Stimulated activated naive CD8-positive, alpha-beta T cell treated with anti-CD3 and anti-CD28 coated beads, Interleukin-15, amount 100 ng/mL, for 72 hours (primary cell): ENCODE measurements at regions not wholly inside any gene's neighbourhood (a gene's known extent, or its start where the extent isn't known, plus 50 kb on each side); places are given as distances from the start of the nearest gene placed in this dataset.

Experiments
- ATAC-seq: fragments of 150-1000 bp; cut with Tn5 transposase; 2 replicates; pipeline ENCODE4 v1.10.0; 2021; ENCODE audit warnings: mild to moderate bottlenecking, moderate library complexity
- DNase-seq, 2 donors: peaks; one replicate each; pipeline ENCODE4 v3.0.0; 2021 to 2022
- H3K27ac Mint-ChIP-seq, 2 donors: one replicate each; pipeline ENCODE4 v1.8.0; 2022; ENCODE audit warnings: mild to moderate bottlenecking in 2 of 2, mixed read lengths in 2 of 2, moderate library complexity in 2 of 2
- H3K27me3 Mint-ChIP-seq: one replicate; pipeline ENCODE4 v1.8.0; 2022; ENCODE audit warnings: mixed read lengths
- H3K4me1 Mint-ChIP-seq: one replicate; pipeline ENCODE4 v1.8.0; 2022; ENCODE audit warnings: mild to moderate bottlenecking, mixed read lengths
- H3K4me3 Mint-ChIP-seq, 2 donors: one replicate each; pipeline ENCODE4 v1.8.0; 2022; ENCODE audit warnings: mild to moderate bottlenecking in 2 of 2, mixed read lengths in 2 of 2, moderate library complexity in 1 of 2
- H3K9me3 Mint-ChIP-seq, 2 donors: one replicate each; pipeline ENCODE4 v1.8.0; 2022; ENCODE audit warnings: mixed read lengths in 2 of 2

- Mint-ChIP-seq H3K4me3 (no peak overlapping the region), H3K27ac (no peak overlapping the region), H3K9me3 (no peaks in the 10 kb centered on the region), H3K27me3 (no peaks in the 10 kb centered on the region), H3K4me1 (peaks cover 67% of the 10 kb centered on the region)
- DNase-seq (no peak), ATAC-seq (no peak)
These were observed 217.2 kb downstream of the BCAS1 start for GRCh38 chr20:53853111-53853713.

- Mint-ChIP-seq H3K4me1 (peaks cover 67% of the 10 kb centered on the region), H3K27me3 (no peaks in the 10 kb centered on the region), H3K4me3 (no peak overlapping the region), H3K9me3 (no peaks in the 10 kb centered on the region), H3K27ac (no peak overlapping the region)
- ATAC-seq (no peak), DNase-seq (no peak)
These were observed 217.7 kb downstream of the BCAS1 start for GRCh38 chr20:53852691-53853090.

GRCh38 chr20:53852014-53852413 is 218.4 kb downstream of the BCAS1 start:
- H3K27ac Mint-ChIP-seq, result no peak overlapping the region
- H3K4me1 Mint-ChIP-seq, result peaks cover 67% of the 10 kb centered on the region
- DNase-seq (no peak), ATAC-seq (no peak)
- H3K27me3 Mint-ChIP-seq, result no peaks in the 10 kb centered on the region
- no peaks in the 10 kb centered on the region for H3K9me3 Mint-ChIP-seq
- no peak overlapping the region for H3K4me3 Mint-ChIP-seq

- Mint-ChIP-seq H3K27me3 (no peaks in the 10 kb centered on the region), H3K4me3 (no peak overlapping the region), H3K4me1 (peaks cover 67% of the 10 kb centered on the region), H3K9me3 (no peaks in the 10 kb centered on the region), H3K27ac (no peak overlapping the region)
- no peak for ATAC-seq
- DNase-seq, result no peak
These were observed 220.1 kb downstream of the BCAS1 start for GRCh38 chr20:53850319-53850718.

- H3K27me3 Mint-ChIP-seq, result no peaks in the 10 kb centered on the region
- H3K4me1 Mint-ChIP-seq, result peaks cover 67% of the 10 kb centered on the region
- H3K4me3 Mint-ChIP-seq, result no peak overlapping the region
- H3K27ac Mint-ChIP-seq, result peak overlapping the region in 1 of 2 donors; percentile 47
- DNase-seq (no peak), ATAC-seq (no peak)
- no peaks in the 10 kb centered on the region for H3K9me3 Mint-ChIP-seq
These were observed 220.8 kb downstream of the BCAS1 start for GRCh38 chr20:53849471-53850059.

GRCh38 chr20:53848304-53848703 is 222.1 kb downstream of the BCAS1 start:
- no peak for ATAC-seq
- no peak overlapping the region for H3K27ac Mint-ChIP-seq
- H3K9me3 Mint-ChIP-seq, result no peaks in the 10 kb centered on the region
- peaks cover 80% of the 10 kb centered on the region for H3K4me1 Mint-ChIP-seq
- no peak for DNase-seq
- no peaks in the 10 kb centered on the region for H3K27me3 Mint-ChIP-seq
- no peak overlapping the region for H3K4me3 Mint-ChIP-seq

GRCh38 chr20:53847837-53848170 is 222.6 kb downstream of the BCAS1 start:
- peak overlapping the region; percentile 27 to 62 for H3K4me3 Mint-ChIP-seq
- no peaks in the 10 kb centered on the region for H3K9me3 Mint-ChIP-seq
- ATAC-seq (no peak), DNase-seq (no peak)
- H3K4me1 Mint-ChIP-seq, result peaks cover 81% of the 10 kb centered on the region
- H3K27me3 Mint-ChIP-seq, result no peaks in the 10 kb centered on the region
- H3K27ac Mint-ChIP-seq, result peak overlapping the region in 1 of 2 donors; percentile 31

GRCh38 chr20:53847139-53847836 is 223.1 kb downstream of the BCAS1 start:
- DNase-seq (no peak), ATAC-seq (no peak)
- H3K27me3 Mint-ChIP-seq, result no peaks in the 10 kb centered on the region
- no peaks in the 10 kb centered on the region for H3K9me3 Mint-ChIP-seq
- H3K27ac Mint-ChIP-seq, result peak overlapping the region; percentile 29 to 87
- H3K4me1 Mint-ChIP-seq, result peaks cover 83% of the 10 kb centered on the region
- peak overlapping the region; percentile 60 to 62 for H3K4me3 Mint-ChIP-seq

- no peak for ATAC-seq
- Mint-ChIP-seq H3K27ac (peak overlapping the region in 1 of 2 donors; percentile 87), H3K4me3 (peak overlapping the region; percentile 60 to 62), H3K27me3 (no peaks in the 10 kb centered on the region), H3K4me1 (peaks cover 83% of the 10 kb centered on the region), H3K9me3 (no peaks in the 10 kb centered on the region)
- DNase-seq, result no peak
These were observed 223.8 kb downstream of the BCAS1 start for GRCh38 chr20:53846640-53847039.

- H3K27ac Mint-ChIP-seq, result peak overlapping the region; percentile 54 to 89
- ATAC-seq (no peak), DNase-seq (no peak)
- H3K4me3 Mint-ChIP-seq, result peak overlapping the region; percentile 38 to 59
- H3K4me1 Mint-ChIP-seq, result peaks cover 85% of the 10 kb centered on the region
- H3K27me3 Mint-ChIP-seq, result no peaks in the 10 kb centered on the region
- no peaks in the 10 kb centered on the region for H3K9me3 Mint-ChIP-seq
These were observed 224.4 kb downstream of the BCAS1 start for GRCh38 chr20:53845980-53846379.

- peak overlapping the region in 1 of 2 donors; percentile 10 for H3K4me3 Mint-ChIP-seq
- ATAC-seq (no peak), DNase-seq (no peak)
- no peak overlapping the region for H3K27ac Mint-ChIP-seq
- peaks cover 91% of the 10 kb centered on the region for H3K4me1 Mint-ChIP-seq
- no peaks in the 10 kb centered on the region for H3K9me3 Mint-ChIP-seq
- no peaks in the 10 kb centered on the region for H3K27me3 Mint-ChIP-seq
These were observed 226.1 kb downstream of the BCAS1 start for GRCh38 chr20:53844259-53844658.

- no peak overlapping the region for H3K27ac Mint-ChIP-seq
- H3K4me1 Mint-ChIP-seq, result peaks cover 93% of the 10 kb centered on the region
- ATAC-seq (no peak), DNase-seq (no peak)
- no peaks in the 10 kb centered on the region for H3K9me3 Mint-ChIP-seq
- no peaks in the 10 kb centered on the region for H3K27me3 Mint-ChIP-seq
- H3K4me3 Mint-ChIP-seq, result no peak overlapping the region
These were observed 226.7 kb downstream of the BCAS1 start for GRCh38 chr20:53843645-53844044.

- Mint-ChIP-seq H3K4me1 (peaks cover 94% of the 10 kb centered on the region), H3K9me3 (peaks cover 0 to 6% of the 10 kb centered on the region in 2 donors), H3K27me3 (no peaks in the 10 kb centered on the region), H3K4me3 (peak overlapping the region; percentile 41 to 80), H3K27ac (peak overlapping the region; percentile 80 to 96)
- peak; percentile 81 for ATAC-seq
- peak; percentile 29 to 64 for DNase-seq
These were observed 227.9 kb downstream of the BCAS1 start for GRCh38 chr20:53842301-53843099.

- Mint-ChIP-seq H3K4me1 (peaks cover 94% of the 10 kb centered on the region), H3K27ac (peak overlapping the region; percentile 30 to 94), H3K9me3 (peaks cover 0 to 8% of the 10 kb centered on the region in 2 donors), H3K27me3 (no peaks in the 10 kb centered on the region), H3K4me3 (peak overlapping the region; percentile 37 to 80)
- DNase-seq, result no peak
- no peak for ATAC-seq
These were observed 228.7 kb downstream of the BCAS1 start for GRCh38 chr20:53841741-53842140.

- Mint-ChIP-seq H3K9me3 (peaks cover 0 to 8% of the 10 kb centered on the region in 2 donors), H3K4me3 (peak overlapping the region; percentile 37 to 70), H3K27ac (peak overlapping the region; percentile 57 to 63), H3K4me1 (peaks cover 87% of the 10 kb centered on the region), H3K27me3 (no peaks in the 10 kb centered on the region)
- peak; percentile 29 for ATAC-seq
- DNase-seq, result no peak
These were observed 229.9 kb downstream of the BCAS1 start for GRCh38 chr20:53840532-53840931.
